Neural crest cell (in vitro differentiated cells): ENCODE measurements at regions not wholly inside any gene's neighbourhood (a gene's known extent, or its start where the extent isn't known, plus 50 kb on each side); places are given as distances from the start of the nearest gene placed in this dataset.

Experiments used
- DNase-seq: peaks from one replicate; pipeline ENCODE4 v3.0.0; 2021; ENCODE audit warnings: low read depth, mixed read lengths, low spot score
- H3K27ac Mint-ChIP-seq: one replicate; pipeline ENCODE4 v1.8.0; 2021; ENCODE audit warnings: mild to moderate bottlenecking, mixed read lengths; ENCODE audit not compliant: unreplicated experiment
- H3K27me3 Mint-ChIP-seq: 2 replicates; pipeline ENCODE4 v1.8.0; 2021; ENCODE audit warnings: low read depth, mild to moderate bottlenecking, mixed read lengths
- H3K36me3 Mint-ChIP-seq: 2 replicates; pipeline ENCODE4 v1.8.0; 2021; ENCODE audit warnings: low read depth, mild to moderate bottlenecking, mixed read lengths
- H3K4me1 Mint-ChIP-seq: 2 replicates; pipeline ENCODE4 v1.8.0; 2021; ENCODE audit warnings: mixed read lengths
- H3K4me3 Mint-ChIP-seq: one replicate; pipeline ENCODE4 v1.8.0; 2021; ENCODE audit warnings: mild to moderate bottlenecking, mixed read lengths
- H3K9me3 Mint-ChIP-seq: 2 replicates; pipeline ENCODE4 v1.8.0; 2021; ENCODE audit warnings: mixed read lengths
- TF ChIP-seq, protein P1 (sequence below): fragments of 200-600 bp; sonication (generic); conservative IDR thresholded peaks from 2 replicates; pipeline ENCODE4 v1.5.0; 2021; ENCODE audit warnings: antibody characterized with exemption, mild to moderate bottlenecking

DNA sequence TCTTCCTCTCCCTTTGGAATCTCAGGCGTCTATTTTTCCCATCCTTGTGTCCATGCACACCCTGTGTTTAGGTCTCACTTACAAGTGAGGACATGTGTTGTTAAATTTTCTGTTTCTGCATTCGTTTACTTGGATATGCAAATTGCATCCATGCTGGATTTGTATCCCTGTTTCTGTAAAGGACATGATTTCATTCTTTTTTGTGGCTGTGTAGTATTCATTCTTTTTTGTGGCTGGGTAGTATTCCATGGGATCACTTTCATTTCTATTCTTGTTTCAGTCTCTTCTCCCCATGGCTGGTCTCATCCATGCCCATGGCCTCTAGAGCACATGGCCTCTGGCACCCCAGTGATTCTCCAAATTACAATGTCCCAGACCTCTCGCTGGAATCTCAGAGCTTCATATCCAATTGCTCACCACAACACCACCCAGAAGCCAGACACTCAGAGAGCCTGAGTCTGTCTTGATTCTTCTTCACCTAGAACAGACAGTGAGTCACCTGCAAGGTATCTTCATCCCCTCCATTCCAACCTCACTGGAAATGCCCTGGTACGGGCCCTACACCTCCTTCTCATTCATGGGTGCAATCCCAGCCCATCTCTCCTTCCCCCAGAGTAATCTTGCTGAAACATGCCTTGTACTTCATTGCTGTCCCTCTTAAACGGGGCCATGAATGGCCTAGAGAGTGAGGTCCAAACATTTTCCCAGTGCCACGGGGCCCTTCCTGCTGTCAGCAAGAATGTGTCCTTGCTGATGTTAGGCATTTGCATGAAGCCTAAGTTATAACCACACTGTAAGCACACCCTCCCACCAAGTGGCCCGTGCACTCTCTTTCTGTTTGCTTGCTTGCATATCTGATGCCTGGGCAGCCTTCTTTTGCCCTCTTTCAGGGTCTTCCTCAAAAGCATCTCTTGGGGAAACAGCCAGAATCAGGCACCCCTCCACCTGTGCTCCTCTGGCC lies 476.2 kb upstream of the TSHZ3 start:
- no peaks in the 10 kb centered on the region for H3K36me3 Mint-ChIP-seq
- no peak for DNase-seq
- H3K4me3 Mint-ChIP-seq, result no peak overlapping the region
- peaks cover 9% of the 10 kb centered on the region for H3K9me3 Mint-ChIP-seq
- TF ChIP-seq, protein P1, sequence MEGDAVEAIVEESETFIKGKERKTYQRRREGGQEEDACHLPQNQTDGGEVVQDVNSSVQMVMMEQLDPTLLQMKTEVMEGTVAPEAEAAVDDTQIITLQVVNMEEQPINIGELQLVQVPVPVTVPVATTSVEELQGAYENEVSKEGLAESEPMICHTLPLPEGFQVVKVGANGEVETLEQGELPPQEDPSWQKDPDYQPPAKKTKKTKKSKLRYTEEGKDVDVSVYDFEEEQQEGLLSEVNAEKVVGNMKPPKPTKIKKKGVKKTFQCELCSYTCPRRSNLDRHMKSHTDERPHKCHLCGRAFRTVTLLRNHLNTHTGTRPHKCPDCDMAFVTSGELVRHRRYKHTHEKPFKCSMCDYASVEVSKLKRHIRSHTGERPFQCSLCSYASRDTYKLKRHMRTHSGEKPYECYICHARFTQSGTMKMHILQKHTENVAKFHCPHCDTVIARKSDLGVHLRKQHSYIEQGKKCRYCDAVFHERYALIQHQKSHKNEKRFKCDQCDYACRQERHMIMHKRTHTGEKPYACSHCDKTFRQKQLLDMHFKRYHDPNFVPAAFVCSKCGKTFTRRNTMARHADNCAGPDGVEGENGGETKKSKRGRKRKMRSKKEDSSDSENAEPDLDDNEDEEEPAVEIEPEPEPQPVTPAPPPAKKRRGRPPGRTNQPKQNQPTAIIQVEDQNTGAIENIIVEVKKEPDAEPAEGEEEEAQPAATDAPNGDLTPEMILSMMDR, result no peak
- H3K27ac Mint-ChIP-seq, result no peak overlapping the region
- peaks cover 8% of the 10 kb centered on the region for H3K27me3 Mint-ChIP-seq
- no peaks in the 10 kb centered on the region for H3K4me1 Mint-ChIP-seq

DNA sequence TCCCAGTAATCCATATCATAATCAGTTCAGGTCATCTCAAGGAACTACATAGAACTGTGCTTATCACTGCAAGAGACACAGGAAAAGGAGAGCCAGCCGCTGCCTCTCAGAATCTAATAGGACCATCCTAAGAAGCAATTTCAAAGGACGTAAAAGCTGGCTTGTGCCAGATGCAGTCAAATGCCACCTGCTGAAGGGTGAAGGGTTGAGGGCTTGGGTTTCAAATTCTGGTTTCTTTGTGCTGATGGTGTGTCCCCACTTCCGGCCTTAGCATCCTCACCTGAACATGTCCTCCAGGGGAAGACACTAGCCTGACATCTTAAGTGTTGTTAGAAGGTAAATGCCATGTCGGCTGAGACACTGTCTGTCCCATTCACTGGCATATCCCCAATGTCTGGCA lies 477.1 kb upstream of the TSHZ3 start:
- H3K4me1 Mint-ChIP-seq, result no peaks in the 10 kb centered on the region
- H3K36me3 Mint-ChIP-seq, result no peaks in the 10 kb centered on the region
- H3K27me3 Mint-ChIP-seq, result peaks cover 8% of the 10 kb centered on the region
- H3K27ac Mint-ChIP-seq, result no peak overlapping the region
- TF ChIP-seq, protein P1, result no peak
- H3K9me3 Mint-ChIP-seq, result peaks cover 7% of the 10 kb centered on the region
- no peak overlapping the region for H3K4me3 Mint-ChIP-seq
- DNase-seq, result no peak

DNA sequence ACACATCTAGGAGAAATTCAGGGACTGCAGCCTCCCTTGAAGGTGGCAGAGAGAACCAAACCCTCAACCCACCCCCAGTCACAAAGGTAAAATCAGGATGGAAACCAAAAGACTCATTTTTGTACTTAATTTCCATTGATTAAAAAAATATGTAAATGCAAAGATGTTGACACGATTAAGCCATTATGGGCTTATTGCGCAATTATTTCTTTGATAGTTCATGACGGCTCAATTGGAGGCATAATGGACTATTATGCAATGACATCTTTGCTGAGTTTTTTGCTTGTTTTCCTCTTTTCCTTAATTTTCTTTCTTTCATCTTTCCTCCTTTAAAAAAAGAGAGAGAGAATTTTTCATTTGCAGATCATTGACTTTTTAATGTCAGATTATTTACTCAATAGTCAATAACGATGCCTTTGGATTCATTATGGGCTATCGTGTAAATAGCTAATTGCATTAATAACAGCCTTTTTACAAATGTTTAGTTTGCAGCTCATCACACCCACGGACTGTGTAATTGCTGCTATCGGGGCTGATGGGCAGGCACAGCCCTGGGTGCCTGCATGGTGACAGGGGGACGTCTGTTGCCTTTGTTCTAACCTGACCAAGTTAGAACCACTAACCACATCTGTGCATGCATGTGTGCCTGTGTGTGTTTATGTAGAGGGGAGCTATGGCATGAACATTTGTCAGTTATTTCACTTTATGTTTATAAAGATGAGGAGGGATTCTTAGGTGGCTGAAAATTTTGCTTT lies 482.4 kb upstream of the TSHZ3 start:
- H3K36me3 Mint-ChIP-seq, result no peaks in the 10 kb centered on the region
- H3K27me3 Mint-ChIP-seq, result peaks cover 26% of the 10 kb centered on the region
- H3K4me3 Mint-ChIP-seq, result no peak overlapping the region
- no peak overlapping the region for H3K27ac Mint-ChIP-seq
- H3K9me3 Mint-ChIP-seq, result peaks cover 6% of the 10 kb centered on the region
- TF ChIP-seq, protein P1, result no peak
- H3K4me1 Mint-ChIP-seq, result no peaks in the 10 kb centered on the region
- DNase-seq, result no peak

DNA sequence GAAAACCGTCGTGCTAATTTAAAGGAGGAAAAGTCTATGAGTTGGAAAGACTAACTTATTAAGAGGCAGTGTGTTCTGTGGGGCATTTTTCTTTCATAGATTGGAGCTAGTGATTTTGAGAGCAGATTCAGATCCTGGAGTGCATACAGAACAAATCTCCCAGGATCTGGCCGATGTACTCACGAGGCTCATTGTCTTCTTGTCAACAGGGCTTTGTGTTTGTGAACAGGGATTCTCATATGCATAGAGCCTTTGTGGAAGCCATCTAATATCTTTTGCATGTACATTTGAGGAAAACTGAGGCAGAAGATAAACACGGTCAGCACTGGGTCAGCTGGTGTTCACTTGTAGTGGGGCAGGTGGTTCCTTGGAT lies 482.9 kb upstream of the TSHZ3 start:
- no peaks in the 10 kb centered on the region for H3K4me1 Mint-ChIP-seq
- DNase-seq, result no peak
- H3K9me3 Mint-ChIP-seq, result peaks cover 6% of the 10 kb centered on the region
- no peaks in the 10 kb centered on the region for H3K36me3 Mint-ChIP-seq
- no peak overlapping the region for H3K4me3 Mint-ChIP-seq
- H3K27ac Mint-ChIP-seq, result no peak overlapping the region
- TF ChIP-seq, protein P1, result no peak
- H3K27me3 Mint-ChIP-seq, result peaks cover 26% of the 10 kb centered on the region

DNA sequence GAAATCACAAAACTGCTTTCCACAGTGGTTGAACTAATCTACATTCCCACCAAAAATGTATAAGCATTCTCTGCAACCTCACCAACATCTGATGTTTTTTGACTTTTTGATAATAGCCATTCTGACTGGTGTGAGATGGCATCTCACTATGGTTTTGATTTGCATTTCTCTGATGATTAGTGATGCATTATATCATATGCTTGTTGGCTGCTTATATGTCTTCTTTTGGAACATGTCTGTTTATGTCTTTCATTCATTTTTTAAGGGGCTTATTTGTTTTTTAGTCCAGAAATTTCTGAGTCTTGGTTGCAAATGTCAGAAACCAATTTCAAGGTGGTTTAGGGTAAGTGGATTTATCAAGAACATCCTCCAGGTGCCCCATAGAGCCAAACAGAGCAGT lies 484.8 kb upstream of the TSHZ3 start:
- H3K4me1 Mint-ChIP-seq, result peaks cover 5% of the 10 kb centered on the region

More for the DNA sequence above, 484.8 kb upstream of the TSHZ3 start:
- H3K4me3 Mint-ChIP-seq, result no peak overlapping the region
- TF ChIP-seq, protein P1, result no peak
- peaks cover 32% of the 10 kb centered on the region for H3K27me3 Mint-ChIP-seq
- H3K36me3 Mint-ChIP-seq, result no peaks in the 10 kb centered on the region
- peaks cover 6% of the 10 kb centered on the region for H3K9me3 Mint-ChIP-seq
- DNase-seq, result no peak
- no peak overlapping the region for H3K27ac Mint-ChIP-seq
